ENCODE measurements at regions not wholly inside any gene's neighbourhood (a gene's known extent, or its start where the extent isn't known, plus 50 kb on each side); places are given as distances from the start of the nearest gene placed in this dataset.
A peak's percentile ranks its signal among the peaks of the same experiment; 100 is the strongest.
"Not testable (repeated sequence)": the region's sequence is repeated elsewhere in the genome, so short reads cannot be mapped to it uniquely, and the experiment has no call there.

GRCh38 chr1:21385022-21385421, 54.9 kb upstream of the NBPF3 start:
- no peak for DNase-seq

- DNase-seq, result peak; percentile 42 to 66
Observed at GRCh38 chr1:21384620-21385019, 55.3 kb upstream of the NBPF3 start.

DNA sequence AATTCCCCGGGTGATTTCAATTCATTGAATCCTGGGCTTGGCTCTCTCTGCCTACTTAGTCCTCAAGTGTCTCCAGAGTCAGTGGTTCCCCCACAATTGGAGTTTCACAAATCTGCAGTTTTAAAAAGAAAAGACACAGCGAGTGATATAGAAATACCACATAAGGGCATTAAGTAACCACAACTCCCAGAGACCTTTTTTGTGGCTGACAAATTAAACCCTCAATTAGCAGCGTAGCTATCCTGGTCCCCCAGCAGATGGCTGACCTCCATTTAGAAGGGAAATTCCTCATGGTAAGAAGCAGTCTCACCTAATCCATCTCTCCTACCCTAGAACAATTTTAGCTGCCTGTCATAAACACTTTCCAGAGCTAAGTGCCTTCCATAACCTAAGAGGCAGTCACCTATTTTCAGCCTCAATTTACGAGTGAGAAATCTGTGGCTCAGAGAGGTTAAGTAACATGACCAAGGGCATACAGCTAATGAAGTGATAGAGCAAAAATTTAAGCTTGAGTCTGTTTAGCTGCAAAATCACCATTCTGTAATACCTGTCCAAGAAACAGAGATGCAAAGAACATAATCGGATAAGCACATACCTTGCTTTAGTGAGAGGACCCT, 56.0 kb upstream of the NBPF3 start:
- DNase-seq, result no peak

- no peak for DNase-seq
Observed at GRCh38 chr1:21381354-21381753, 58.6 kb upstream of the NBPF3 start.

DNA sequence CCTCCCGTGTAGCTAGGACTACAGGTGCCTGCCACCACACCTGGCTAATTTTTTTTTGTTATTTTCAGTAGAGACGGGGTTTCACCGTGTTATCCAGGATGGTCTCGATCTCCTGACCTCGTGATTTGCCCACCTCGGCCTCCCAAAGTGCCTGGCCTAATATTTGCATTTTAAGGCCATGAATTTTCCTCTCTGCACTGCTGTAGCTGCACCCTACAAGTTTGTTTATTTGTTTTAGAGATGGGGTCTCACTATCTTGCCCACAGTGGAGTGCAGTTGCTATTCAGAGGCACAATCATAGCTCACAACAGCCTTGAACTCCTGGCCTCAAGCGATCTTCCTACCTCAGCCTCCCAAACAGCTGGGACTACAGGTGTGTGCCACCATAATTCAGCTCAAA, 59.8 kb upstream of the NBPF3 start:
- DNase-seq, result not testable (repeated sequence)

GRCh38 chr1:21379571-21379970, 60.4 kb upstream of the NBPF3 start:
- DNase-seq, result no peak

- peak; percentile 30 to 61 for DNase-seq
Observed at GRCh38 chr1:21378705-21379494, 61.0 kb upstream of the NBPF3 start.

- DNase-seq, result no peak
Observed at GRCh38 chr1:21372383-21372782, 67.6 kb upstream of the NBPF3 start.

GRCh38 chr1:21369905-21370304, 70.0 kb upstream of the NBPF3 start:
- DNase-seq, result no peak

- DNase-seq, result peak; percentile 13 to 59
Observed at GRCh38 chr1:21368515-21369289, 71.2 kb upstream of the NBPF3 start.

GRCh38 chr1:21367973-21368514, 71.9 kb upstream of the NBPF3 start:
- DNase-seq, result not testable (repeated sequence)

GRCh38 chr1:21366288-21366687, 73.6 kb upstream of the NBPF3 start:
- DNase-seq, result no peak

- DNase-seq, result no peak
Observed at GRCh38 chr1:21365036-21365435, 74.8 kb upstream of the ECE1 start.

DNA sequence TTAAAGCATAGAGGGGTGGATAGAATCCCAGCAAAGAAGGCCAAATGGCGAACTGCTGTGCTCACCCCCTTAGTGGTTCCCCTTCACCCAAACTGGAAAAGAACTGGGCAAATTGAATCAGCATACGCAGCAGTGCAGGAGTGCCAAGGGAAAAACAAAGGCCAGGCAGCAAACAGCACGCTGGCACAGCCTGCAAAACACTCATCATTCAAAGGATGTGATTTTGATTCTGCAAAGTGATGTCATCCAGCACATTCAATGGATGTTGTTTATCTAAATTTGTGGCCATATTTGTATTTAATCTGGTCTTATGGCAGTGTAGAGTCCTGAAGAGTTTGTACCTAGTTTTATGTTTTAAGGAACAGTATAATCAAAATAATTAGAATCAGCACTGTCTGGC, 71.8 kb upstream of the ECE1 start:
- no peak for DNase-seq

- no peak for DNase-seq
Observed at GRCh38 chr1:21361506-21361905, 71.2 kb upstream of the ECE1 start.

- DNase-seq, result no peak
Observed at GRCh38 chr1:21357161-21357560, 66.9 kb upstream of the ECE1 start.

GRCh38 chr1:21355956-21356355, 65.7 kb upstream of the ECE1 start:
- no peak for DNase-seq

- no peak for DNase-seq
Observed at GRCh38 chr1:21352586-21352985, 62.3 kb upstream of the ECE1 start.

- no peak for DNase-seq
Observed at GRCh38 chr1:21351901-21352300, 61.6 kb upstream of the ECE1 start.

- DNase-seq, result no peak
Observed at GRCh38 chr1:21350202-21350885, 60.1 kb upstream of the ECE1 start.

GRCh38 chr1:21349693-21350092, 59.4 kb upstream of the ECE1 start:
- DNase-seq, result no peak

DNA sequence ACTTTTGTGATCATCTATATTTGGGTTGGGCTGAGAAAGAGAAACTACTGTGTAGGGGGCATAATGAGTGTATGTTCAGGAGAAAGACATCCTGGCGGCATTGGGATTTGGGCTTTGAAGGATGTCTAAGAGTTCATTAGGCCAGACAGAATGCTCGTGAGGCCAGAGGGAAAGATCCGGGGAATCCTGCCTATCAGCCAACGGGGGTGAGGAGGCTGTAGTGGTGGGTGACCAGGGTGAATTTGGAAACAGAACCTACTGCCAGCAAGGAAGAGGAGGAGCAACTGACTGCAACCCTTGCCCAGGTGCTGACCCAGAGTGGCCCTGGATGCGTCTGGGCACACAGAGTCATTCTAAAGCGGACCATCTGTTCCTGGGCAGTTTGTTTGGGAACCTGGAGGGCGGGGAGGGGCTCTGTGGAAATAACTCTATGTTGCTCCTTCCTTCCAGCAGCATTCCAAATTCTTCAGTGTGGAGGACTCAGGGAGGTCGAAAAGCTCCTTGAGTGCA, 56.9 kb upstream of the ECE1 start:
- DNase-seq, result no peak

Measured in NCI-H187 (cell line).